ENCODE measurements at regions not wholly inside any gene's neighbourhood (a gene's known extent, or its start where the extent isn't known, plus 50 kb on each side); places are given as distances from the start of the nearest gene placed in this dataset.
"Not testable (repeated sequence)": the region's sequence is repeated elsewhere in the genome, so short reads cannot be mapped to it uniquely, and the experiment has no call there.

DNA sequence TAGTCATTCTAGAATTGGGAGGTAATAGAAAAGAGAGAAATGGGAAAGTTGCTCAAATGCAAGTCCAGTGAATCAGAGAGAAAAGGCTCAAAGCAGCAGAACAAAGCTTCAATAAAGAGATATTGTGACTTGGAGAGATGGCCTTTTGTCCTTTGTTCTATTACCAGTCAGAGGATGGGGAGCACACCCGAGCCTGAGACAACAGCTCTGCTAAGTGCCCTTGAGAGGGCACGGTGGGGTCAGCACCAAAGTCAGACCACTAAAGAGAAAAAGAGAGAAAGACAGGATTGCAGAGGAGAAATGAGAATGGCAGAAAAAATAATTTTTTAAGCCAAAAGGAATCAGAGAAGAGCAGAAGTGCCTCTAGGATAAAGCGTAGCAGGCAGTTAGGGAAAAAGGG lies 553.1 kb downstream of the TTLL7 start:
- not testable (repeated sequence) for DNase-seq

DNA sequence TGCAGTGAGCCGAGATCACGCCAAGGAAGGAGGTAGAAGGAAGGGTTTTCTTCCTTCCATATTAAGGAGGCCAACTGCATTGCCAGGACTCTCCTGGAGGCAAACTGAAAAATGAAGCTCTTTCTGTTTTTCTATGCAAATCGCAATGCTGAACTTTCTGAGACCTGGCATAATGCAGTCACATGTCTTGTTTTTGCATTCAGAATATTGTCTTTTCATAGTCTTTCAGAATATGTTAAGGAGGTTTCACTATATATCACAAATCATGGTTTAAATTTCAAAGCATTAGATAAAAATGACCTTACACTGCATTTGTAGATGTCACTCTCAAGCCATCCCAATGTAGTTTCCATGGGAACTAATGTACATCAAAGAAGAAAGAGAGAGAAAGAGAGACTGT lies 556.5 kb downstream of the TTLL7 start:
- not testable (repeated sequence) for DNase-seq

DNA sequence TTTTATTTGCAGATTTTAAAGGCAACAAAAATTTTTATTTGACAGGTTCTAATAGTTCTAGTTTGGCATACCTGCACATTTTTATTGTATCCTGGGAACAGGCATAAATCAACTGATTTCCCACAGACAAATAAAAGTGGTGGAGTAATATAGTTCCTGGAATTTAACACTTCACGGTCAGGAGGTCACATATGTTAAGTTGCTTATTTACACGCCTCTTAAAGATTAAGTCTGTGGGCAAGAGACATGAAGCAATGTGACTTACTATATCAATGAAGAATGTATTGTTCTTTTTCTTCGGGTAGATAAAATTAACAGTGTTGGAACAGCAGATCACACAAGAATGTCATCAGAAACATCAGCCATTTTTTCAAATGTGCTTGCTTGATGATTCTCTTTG lies 558.3 kb downstream of the TTLL7 start:
- not testable (repeated sequence) for DNase-seq

DNA sequence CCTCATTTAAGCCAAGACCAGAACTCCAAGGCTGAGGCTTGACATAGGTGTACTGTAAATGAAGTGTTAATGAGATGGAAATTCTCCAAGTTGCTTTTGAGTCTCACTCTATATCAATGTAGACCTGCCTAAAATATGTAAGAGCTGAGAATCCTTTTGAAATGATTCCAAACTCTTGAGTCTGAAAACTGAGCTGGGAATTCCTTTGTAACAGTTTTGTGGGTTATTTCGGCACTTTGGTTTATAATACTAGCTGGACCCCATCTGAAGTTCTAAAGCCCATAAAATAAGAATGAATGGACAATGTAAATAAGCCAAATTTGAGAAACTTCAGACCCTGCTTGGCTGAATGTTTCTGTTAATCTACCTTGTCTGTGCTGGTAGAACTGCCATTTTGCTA lies 558.9 kb downstream of the TTLL7 start:
- DNase-seq: not testable (repeated sequence)

DNA sequence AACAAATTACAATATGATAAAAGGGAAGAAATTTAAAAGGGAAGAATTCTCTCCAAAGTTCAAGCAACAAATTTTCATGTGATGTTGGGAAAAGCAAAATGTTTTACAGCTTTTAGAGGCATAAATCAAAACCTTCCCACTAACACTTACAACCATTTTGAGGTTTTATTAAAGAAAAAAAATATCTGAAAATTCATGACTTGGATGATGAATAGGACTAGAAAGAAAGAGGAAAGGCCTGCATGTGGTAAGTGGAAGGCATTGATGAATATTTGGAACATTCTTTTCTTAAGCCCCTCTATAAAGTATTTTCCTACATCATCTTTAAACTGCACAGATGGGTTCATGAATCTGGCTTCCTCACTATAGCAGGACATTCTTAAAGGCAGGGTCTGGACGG lies 560.6 kb downstream of the TTLL7 start:
- DNase-seq: not testable (repeated sequence)

DNA sequence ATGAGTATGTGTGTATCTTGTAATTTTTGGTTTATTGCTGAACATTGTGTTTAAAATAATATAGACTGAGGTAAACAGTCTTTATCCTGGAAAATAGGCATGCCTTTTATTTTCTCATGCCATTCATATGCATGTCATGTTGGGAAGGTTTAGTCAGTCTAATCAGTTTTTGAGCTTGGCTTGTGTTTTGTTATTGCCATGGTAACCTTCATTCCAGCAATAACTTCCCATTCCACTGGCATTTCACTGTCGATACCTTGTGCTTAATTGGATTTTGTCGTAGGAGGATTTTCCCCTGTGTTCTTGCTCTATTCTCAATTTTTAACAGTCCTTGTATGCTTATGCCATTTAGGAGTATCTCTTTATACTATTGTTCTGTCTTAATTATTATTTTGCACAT lies 563.6 kb downstream of the TTLL7 start:
- DNase-seq: not testable (repeated sequence)

DNA sequence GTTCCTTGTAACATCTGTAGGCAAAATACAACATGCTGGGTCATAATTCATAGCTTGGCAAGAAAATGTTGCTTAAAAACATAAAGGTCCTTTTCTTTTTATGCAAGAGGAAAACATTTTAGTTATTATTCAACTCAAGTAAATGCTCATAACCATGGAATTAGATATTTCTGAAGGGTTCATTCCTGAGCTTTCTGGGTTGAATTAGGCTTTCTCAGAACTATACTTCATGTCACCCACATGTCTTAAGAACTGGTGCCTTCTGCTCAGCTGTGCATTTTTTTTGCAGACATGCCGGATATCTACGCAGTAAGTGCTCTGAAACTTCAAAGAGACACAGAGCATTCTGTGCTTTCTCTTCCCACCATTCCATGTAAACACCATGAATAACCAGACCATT lies 571.4 kb downstream of the TTLL7 start:
- not testable (repeated sequence) for DNase-seq

DNA sequence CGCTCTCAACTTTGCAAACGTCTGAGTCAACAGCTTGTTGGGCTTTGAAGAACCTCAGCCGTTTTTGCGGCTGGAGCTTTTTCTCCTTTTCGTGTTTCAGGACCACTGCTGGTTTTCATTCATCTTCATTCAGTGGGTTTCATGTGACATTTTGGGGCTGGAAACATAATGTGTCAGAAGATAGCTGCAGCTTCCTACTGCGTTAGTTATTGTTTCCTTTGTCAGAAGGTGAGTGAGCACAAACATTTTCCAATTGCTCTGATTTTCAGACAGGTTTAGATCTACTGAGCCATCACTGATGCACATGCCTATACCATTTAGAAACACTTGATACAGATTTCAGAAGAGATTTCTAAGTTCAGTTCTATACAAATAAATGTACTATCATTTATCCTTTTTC lies 575.5 kb downstream of the TTLL7 start:
- DNase-seq: not testable (repeated sequence)

DNA sequence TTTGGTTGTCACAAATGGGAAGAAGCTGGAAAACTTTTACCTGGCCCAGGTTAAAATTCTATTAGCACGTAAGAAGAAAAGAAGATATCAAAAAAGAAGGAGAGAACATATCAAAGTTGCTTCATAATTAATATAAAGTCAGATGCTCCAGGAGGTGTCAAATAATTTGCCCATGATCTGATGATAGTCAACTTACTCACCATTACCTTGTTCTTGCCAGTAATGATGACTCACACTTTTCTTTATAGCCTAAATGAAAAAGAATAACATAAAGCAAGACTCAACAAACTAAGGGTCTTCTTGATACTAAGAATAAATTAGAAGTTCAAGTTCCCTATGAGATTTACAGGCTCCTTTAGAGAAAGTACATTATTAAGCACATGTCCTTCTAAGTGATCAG lies 580.4 kb downstream of the TTLL7 start:
- no peak for DNase-seq

DNA sequence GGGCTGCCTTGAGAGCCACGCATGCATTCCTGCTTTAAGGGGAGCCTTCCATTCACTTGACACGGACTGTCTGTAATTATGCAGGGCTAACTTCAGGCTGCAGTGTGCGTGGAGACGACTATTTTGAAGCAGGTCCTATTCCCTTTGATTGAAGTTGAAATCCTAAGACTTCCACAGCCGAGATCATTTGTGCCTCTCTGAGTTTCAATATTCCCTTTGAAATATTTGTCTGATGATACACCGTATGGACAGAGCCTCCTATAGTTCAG lies 585.2 kb downstream of the TTLL7 start:
- DNase-seq: not testable (repeated sequence)

DNA sequence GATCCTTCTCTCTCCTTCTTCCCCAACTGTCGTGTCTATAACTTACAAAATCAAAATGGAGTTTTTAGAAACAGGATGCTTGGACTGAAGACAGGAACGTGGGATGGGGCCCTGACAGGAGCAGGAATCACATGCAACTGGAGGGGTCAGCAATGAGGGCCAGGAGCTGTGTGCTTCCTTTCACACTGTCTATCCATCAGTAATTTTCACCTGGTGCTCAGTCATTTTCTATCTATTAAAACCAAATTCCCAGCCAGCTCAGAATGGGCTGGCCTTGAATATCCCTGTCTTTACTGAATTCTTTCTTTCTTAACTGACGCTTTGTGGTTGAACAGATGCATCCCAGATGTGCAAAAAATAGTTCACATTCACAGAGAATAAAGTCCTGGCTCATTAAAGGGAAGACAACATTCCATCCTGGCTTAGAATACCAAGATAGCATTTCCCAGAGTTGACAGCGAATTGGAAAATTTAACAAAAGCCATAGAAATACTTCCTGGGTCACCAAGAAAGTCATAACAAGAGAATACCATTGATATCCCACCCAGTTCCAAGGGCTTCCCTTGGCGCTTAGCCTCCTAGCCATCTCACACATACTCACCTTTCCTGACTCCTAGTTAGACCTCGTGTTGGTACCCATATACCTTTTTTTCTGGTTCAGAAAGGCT lies 588.1 kb downstream of the TTLL7 start:
- not testable (repeated sequence) for DNase-seq

DNA sequence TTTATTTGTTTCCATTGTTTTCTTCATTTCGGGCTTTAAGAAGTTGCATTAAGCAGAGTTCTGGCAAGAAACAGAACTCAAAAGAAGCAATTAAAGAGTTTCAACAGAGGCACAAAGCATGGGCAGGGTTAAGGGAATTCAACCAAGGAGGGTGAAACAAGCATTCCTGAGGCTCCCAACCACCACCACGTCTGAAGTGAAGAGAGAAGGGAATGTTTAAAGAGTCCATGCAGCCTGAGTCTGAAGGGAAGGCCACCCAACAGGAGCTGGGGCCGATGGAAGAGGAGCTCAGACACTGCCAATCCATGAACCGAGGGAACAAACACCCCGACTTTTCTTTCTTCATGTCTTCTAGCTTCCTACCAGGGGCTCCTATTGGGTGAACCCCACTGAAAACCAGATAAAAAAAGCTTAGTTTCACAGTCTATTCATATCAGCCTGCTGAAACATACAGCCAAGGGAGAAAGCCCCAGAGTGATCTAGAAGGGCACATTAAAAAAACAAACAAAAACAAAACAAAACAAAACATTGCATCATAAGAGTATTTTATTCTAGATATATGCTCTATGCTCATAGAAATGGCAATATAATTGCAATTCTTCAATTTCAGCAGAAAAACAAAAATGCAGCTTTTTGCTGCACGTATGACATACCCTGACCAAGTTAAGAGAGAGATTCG lies 592.1 kb downstream of the TTLL7 start:
- DNase-seq: not testable (repeated sequence)

DNA sequence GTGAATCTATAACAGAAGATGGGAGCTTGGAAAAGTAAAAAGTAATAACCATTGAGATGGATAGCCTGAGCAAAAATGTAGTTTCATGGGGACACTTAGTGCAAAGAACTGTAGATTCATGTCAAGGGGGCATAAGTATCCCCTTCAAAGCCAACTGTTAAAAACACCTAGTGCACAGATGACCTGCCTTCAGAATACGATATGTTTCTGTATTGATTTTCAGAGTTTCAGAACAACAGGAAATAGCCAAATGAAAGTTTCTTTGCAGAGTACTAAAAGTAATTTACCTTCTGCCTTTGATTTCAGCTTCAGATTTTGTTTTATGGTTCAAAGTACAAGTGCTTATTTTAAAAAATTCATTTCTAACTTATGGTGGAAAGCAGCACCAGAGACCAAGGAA lies 593.1 kb downstream of the TTLL7 start:
- not testable (repeated sequence) for DNase-seq

DNA sequence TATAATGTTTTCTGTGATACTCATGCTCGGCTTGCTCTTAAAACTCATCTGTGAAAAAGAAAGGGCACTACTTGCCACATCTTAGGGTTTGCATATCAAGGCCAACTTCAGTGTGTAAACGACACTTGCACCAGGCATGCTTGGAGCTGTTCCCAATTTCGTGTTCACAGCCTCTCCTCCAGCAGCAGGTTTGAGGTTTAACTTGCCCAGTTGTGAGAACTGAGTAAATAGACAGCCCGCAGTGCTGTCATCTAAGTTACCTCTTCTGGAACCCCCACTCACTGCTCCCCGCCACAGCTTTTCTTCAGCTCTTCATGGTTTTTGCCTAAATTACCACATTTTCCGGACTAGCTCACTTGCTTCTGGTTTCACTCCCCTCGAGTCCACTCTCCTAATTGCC lies 595.4 kb downstream of the TTLL7 start:
- not testable (repeated sequence) for DNase-seq

DNA sequence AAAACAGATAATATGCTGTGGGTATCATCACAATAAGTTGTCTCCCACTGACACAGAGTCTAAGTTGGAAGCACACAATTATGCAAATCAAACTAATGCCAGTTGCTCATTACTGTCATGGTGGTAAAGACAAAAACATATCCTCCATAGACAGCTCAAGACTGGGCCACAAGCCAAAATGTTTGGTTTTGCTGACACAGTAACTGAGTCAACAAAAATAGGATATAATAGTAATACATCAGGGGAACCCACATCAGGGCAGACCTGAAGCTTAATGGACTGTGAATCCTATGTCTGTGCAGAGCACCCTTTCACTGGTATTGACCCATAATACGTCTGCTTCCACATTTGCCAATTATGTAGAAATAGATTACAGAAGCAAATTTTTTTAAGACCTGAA lies 597.8 kb downstream of the TTLL7 start:
- not testable (repeated sequence) for DNase-seq

DNA sequence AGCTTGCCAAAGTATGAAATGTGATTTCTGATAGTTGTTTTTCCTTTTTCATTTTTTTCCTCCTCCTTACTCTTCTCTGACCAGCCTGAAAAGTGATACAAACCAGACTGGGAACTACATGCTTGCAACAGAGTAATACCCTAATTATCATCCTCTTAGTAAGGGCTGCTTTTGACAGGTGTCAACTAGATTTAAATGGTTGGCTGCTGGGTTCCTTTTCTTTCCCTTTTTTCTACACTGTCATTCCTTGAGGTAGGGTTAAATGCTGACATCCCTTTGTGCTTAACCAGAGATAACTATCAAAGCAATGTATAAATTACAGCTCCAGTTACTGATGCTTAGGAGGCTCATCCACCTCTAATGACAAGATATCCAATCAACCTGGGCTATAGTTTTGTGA lies 598.8 kb downstream of the TTLL7 start:
- DNase-seq: not testable (repeated sequence)

DNA sequence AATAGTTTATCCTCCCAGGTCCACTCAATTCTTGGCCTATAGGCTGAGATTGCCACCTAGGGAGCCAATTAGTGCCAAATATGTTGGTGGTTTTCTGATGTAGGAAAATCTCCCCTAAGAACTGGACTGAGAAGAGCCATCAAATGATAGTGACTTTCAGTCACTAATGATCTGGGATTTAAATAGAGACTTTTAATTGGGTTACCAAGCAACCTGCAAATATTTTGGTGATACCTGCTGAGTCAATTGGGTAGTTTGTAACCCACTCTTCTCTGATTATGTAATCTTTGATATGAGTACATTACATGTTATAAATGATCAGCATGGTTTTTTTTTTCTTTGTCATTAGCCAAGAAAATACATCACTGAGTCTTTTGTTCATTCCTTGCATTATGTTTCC lies 600.8 kb downstream of the TTLL7 start:
- not testable (repeated sequence) for DNase-seq

DNA sequence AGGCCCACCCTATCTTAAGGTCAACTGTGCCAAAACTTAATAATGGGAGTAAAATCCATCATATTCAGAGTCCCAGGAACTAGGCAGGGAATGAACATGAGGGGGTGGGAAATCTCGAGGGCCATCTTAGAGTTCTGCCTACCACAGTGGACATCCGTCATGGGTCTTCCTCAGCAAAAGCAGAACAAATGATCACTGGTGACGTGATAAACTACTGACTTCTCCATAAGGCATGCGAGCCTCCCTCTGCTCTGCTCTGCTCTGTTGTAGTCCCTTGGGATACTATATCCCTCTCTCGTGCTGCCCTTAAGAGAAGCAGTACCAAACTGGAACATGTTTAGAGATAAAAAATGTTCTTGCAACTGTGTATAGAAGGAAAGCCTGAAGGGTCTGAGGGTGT lies 603.8 kb downstream of the TTLL7 start:
- DNase-seq: not testable (repeated sequence)

DNA sequence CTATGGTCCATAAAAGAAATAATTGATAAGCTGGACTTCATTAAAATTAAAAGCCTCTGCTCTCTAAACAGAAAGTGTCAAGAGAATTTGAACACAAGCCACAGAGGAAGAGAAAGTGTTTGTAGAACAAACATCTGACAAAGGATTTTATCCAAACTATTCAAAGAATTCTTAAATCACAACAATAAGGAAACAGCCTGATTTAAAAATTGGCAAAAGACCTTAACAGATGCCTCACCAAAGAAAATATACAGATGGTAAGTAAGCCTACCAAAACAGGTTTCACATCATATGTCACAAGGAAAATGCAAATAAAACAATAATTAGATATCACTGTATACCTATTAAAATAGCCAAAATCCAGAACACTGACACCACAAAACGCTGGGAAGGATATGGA lies 612.0 kb downstream of the TTLL7 start:
- DNase-seq: not testable (repeated sequence)

DNA sequence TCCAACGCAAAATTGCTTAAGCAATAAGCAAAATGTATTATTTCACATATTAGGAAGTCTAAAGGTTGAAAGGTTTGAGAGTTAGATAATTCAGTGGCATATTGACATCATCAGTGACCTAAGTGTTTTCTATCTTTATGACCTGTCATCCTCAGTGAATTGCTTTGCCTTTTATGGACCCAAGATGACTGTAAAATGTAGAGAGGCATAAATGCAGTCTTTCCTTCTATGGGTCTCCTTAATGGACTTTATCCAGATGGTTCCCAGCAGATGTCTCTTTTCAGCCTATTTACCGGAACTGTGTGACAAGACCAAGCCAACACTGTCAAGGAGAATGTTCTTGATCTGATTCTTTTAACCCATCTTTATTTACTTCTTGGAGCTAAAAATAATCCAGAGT lies 615.8 kb downstream of the TTLL7 start:
- not testable (repeated sequence) for DNase-seq

DNA sequence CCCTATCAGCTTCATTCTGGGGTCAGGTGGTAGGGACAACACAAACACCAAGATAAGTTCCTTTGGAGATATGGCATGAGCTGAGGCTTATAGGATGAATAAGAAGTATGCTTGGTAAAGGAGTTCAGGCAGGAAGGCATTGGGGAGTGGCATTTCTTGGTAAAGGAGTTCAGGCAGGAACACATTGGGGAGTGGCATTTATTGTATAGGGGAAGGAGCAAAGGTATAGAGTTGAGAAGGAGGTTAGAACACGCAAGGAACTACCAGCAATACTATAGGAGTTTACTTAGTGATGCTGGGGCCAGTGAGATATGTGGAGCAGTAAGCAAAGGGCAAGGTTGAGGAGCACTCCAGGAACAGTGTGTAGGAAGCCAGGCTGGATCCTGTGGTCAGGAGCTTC lies 625.9 kb downstream of the TTLL7 start:
- not testable (repeated sequence) for DNase-seq

DNA sequence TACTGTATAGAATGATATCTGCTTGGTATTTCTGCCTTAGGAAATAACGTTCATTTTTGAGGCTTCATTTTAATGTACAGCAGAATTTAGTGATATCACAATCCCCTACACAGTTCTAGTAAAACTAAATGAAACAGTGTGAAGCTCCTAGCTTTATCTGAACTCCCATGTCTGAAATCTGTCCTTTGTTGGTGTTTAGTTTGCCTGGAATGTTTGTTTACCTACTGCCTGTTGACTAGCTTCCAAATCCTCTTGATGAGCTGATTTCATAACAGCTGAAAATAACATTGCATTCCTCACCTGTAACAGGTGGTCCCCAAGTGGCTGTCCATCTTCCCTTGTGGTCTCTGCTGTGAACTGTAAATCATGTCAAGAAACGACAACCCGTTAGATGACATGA lies 629.1 kb downstream of the TTLL7 start:
- not testable (repeated sequence) for DNase-seq

DNA sequence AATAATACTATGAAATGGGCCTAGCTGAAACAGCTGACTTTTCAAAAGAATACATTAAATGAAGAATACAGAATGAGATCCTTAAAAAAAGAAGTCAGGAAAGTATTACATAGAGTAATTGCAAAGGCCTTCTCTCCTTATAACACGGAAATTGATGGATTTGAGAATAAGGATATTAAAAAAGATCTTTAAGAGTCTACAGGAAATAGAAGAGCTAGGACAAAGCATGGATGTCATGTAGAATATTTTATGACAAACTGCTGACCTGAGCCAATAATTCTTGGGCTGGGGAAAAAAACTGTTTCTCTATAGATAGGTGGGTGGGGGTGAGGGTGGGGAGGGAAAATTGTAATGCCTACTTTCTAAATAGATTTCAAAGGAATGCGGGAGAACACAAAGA lies 633.6 kb downstream of the TTLL7 start:
- not testable (repeated sequence) for DNase-seq

DNA sequence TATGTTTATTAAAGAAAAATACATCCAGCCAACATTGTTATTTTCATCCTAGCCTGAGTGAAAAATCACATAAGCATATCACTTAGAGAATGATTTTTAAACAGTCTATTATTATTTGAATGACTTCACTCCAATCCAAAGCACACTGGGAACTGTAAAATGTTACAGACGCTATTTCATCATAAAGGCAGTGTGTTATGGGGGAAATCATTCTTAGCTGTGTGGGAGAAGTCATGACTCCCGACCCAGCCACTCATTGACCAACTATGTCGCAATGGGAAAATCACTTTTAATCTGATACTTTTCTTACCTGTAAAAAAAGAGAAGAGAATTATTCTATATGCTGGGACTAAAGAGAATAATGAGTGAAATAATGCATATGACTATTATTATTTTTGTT lies 653.6 kb downstream of the TTLL7 start:
- DNase-seq: not testable (repeated sequence)

DNA sequence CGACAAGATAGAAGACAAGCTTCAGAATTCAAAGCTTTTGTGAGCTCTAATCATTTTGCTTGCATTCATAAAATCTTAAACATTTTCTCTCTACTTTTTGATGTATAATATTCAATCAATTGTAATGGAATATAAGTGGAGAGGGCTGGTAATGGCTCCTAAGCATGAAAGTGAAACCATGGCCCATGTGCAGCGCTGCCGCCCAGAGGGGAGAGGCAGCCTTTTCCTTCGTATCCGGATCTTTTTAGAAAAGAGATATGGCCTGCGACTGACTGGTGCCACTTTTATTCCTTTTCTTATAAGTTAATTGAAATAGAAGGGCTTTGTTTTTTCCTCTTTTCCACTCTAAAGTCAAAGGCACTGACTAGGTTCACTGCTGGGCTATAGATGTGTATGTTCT lies 655.2 kb downstream of the TTLL7 start:
- DNase-seq: not testable (repeated sequence)
